Neural cell (in vitro differentiated cells): ENCODE measurements at regions not wholly inside any gene's neighbourhood (a gene's known extent, or its start where the extent isn't known, plus 50 kb on each side); places are given as distances from the start of the nearest gene placed in this dataset.

ENCODE experiments used
- H2AFZ ChIP-seq: fragments of 200-600, 300-800 bp; sonication (generic), shearing (Covaris generic); 2 replicates; pipeline ENCODE4 v1.6.0; 2014; ENCODE audit warnings: low read depth, mild to moderate bottlenecking, antibody characterized with exemption, low read length, moderate library complexity
- H3F3A ChIP-seq: fragments of 200-600 bp; shearing (Covaris generic); 2 replicates; pipeline ENCODE4 v1.6.1; 2016; ENCODE audit warnings: mild to moderate bottlenecking, moderate library complexity, mixed read lengths, antibody characterized with exemption, low read length; ENCODE audit not compliant: insufficient read depth, poor library complexity, severe bottlenecking
- H3K27ac ChIP-seq: fragments of 200-600, 300-800 bp; sonication (generic), shearing (Covaris generic); 2 replicates; pipeline ENCODE4 v1.5.1; 2014; ENCODE audit warnings: mild to moderate bottlenecking, low read length, moderate library complexity
- H3K27me3 ChIP-seq: fragments of 300-800, 200-600 bp; sonication (generic), shearing (Covaris generic); 2 replicates; pipeline ENCODE4 v1.6.0; 2014; ENCODE audit warnings: mild to moderate bottlenecking, low read depth, low read length, moderate library complexity; ENCODE audit not compliant: insufficient read depth
- H3K36me3 ChIP-seq: fragments of 300-800, 200-600 bp; sonication (generic), shearing (Covaris generic); 2 replicates; pipeline ENCODE4 v1.5.1; 2014; ENCODE audit warnings: mild to moderate bottlenecking, antibody characterized with exemption, low read length, moderate library complexity; ENCODE audit not compliant: insufficient read depth
- H3K4me2 ChIP-seq: fragments of 300-800, 200-600 bp; sonication (generic), shearing (Covaris generic); 2 replicates; pipeline ENCODE4 v1.6.0; 2014; ENCODE audit warnings: mild to moderate bottlenecking, low read length
- H3K4me3 ChIP-seq: fragments of 300-800, 200-600 bp; sonication (generic), shearing (Covaris generic); 2 replicates; pipeline ENCODE4 v1.5.1; 2014; ENCODE audit warnings: mild to moderate bottlenecking, low read length, moderate library complexity
- H3K79me2 ChIP-seq: fragments of 200-600 bp; shearing (Covaris generic); replicated peaks from 2 replicates; pipeline ENCODE4 v1.6.0; 2014; ENCODE audit warnings: mild to moderate bottlenecking, low read length, moderate library complexity; ENCODE audit not compliant: insufficient read depth
- H3K9ac ChIP-seq: fragments of 300-800, 200-600 bp; sonication (generic), shearing (Covaris generic); 2 replicates; pipeline ENCODE4 v1.6.1; 2016; ENCODE audit warnings: mild to moderate bottlenecking, low read length, mixed read lengths
- H3K9me2 ChIP-seq: fragments of 200-600 bp; shearing (Covaris generic); 2 replicates; pipeline ENCODE4 v1.6.1; 2016; ENCODE audit warnings: mild to moderate bottlenecking, low read length, mixed read lengths; ENCODE audit not compliant: insufficient read depth
- H3K9me3 ChIP-seq: fragments of 200-600, 300-800 bp; sonication (generic), shearing (Covaris generic); 2 replicates; pipeline ENCODE4 v1.6.1; 2016; ENCODE audit warnings: mild to moderate bottlenecking, mixed run types, low read length, moderate library complexity, mixed read lengths
- H4K20me1 ChIP-seq: fragments of 200-600 bp; shearing (Covaris generic); 2 replicates; pipeline ENCODE4 v1.6.1; 2016; ENCODE audit warnings: mild to moderate bottlenecking, mixed run types; ENCODE audit not compliant: insufficient read depth
- CTCF ChIP-seq: fragments of 450-650 bp; IDR thresholded peaks from 2 replicates; pipeline ENCODE4 v1.5.1; 2014; ENCODE audit warnings: antibody characterized with exemption, mild to moderate bottlenecking, moderate library complexity; ENCODE audit not compliant: poor library complexity, severe bottlenecking
- EP300 ChIP-seq: fragments of 450-650 bp; conservative IDR thresholded peaks from 2 replicates; pipeline ENCODE4 v1.6.1; 2014; ENCODE audit warnings: antibody characterized with exemption, mild to moderate bottlenecking, moderate library complexity; ENCODE audit not compliant: poor library complexity, severe bottlenecking
- EZH2 ChIP-seq: fragments of 200-600, 300-800 bp; shearing (Covaris generic), sonication (generic); IDR thresholded peaks from 2 replicates; pipeline ENCODE4 v1.6.1; 2014; ENCODE audit warnings: antibody characterized with exemption, low read length, borderline replicate concordance, mild to moderate bottlenecking; ENCODE audit not compliant: insufficient read depth, poor library complexity, severe bottlenecking
- MXI1 ChIP-seq: fragments of 450-650 bp; conservative IDR thresholded peaks from 2 replicates; pipeline ENCODE4 v1.6.1; 2014; ENCODE audit warnings: antibody characterized with exemption, mild to moderate bottlenecking; ENCODE audit not compliant: poor library complexity, severe bottlenecking
- POLR2AphosphoS5 ChIP-seq: IDR thresholded peaks from 2 replicates; pipeline ENCODE4 v1.6.1; 2012
- RAD21 ChIP-seq: fragments of 450-650 bp; conservative IDR thresholded peaks from 2 replicates; pipeline ENCODE4 v1.6.1; 2014; ENCODE audit warnings: antibody characterized with exemption, mild to moderate bottlenecking, moderate library complexity
- REST ChIP-seq: IDR thresholded peaks from 2 replicates; pipeline ENCODE4 v1.6.1; 2012; ENCODE audit warnings: borderline replicate concordance
- SMC3 ChIP-seq: fragments of 450-650 bp; conservative IDR thresholded peaks from 2 replicates; pipeline ENCODE4 v1.6.1; 2014; ENCODE audit warnings: antibody characterized with exemption, mild to moderate bottlenecking, moderate library complexity; ENCODE audit not compliant: poor library complexity
- TAF1 ChIP-seq: IDR thresholded peaks from 2 replicates; pipeline ENCODE4 v1.6.1; 2012; ENCODE audit warnings: low read depth

GRCh38 chr1:88036345-88037014, 647.6 kb upstream of the PKN2 start:
- Histone ChIP-seq H2AFZ (no peak overlapping the region), H3K9me2 (no peaks in the 10 kb centered on the region), H3K36me3 (no peaks in the 10 kb centered on the region), H4K20me1 (no peaks in the 10 kb centered on the region), H3F3A (no peaks in the 10 kb centered on the region), H3K27me3 (no peaks in the 10 kb centered on the region), H3K4me2 (no peak overlapping the region), H3K9me3 (no peaks in the 10 kb centered on the region), H3K79me2 (no peaks in the 10 kb centered on the region), H3K9ac (no peak overlapping the region), H3K4me3 (no peak overlapping the region), H3K27ac (no peak overlapping the region)
- TF ChIP-seq CTCF = no peak
- no peak for TF ChIP-seq TAF1
- TF ChIP-seq MXI1 = no peak
- TF ChIP-seq REST = no peak
- TF ChIP-seq SMC3 = no peak
- TF ChIP-seq POLR2AphosphoS5 = no peak
- no peak for TF ChIP-seq RAD21
- TF ChIP-seq EZH2 = no peak
- no peak for TF ChIP-seq EP300

- no peak for TF ChIP-seq SMC3
- no peak for TF ChIP-seq EZH2
- no peak for TF ChIP-seq MXI1
- no peak for TF ChIP-seq TAF1
- TF ChIP-seq POLR2AphosphoS5 = no peak
- no peak for TF ChIP-seq REST
- TF ChIP-seq RAD21 = no peak
- no peak for TF ChIP-seq CTCF
- no peak for TF ChIP-seq EP300
- H3K9ac ChIP-seq = no peak overlapping the region
- H3K79me2 ChIP-seq = no peaks in the 10 kb centered on the region
- H3K9me2 ChIP-seq = no peaks in the 10 kb centered on the region
- no peak overlapping the region for H3K4me3 ChIP-seq
- H3K9me3 ChIP-seq = no peaks in the 10 kb centered on the region
- H3K27ac ChIP-seq = no peak overlapping the region
- H3K36me3 ChIP-seq = no peaks in the 10 kb centered on the region
- H2AFZ ChIP-seq = no peak overlapping the region
- no peaks in the 10 kb centered on the region for H3K27me3 ChIP-seq
- H4K20me1 ChIP-seq = no peaks in the 10 kb centered on the region
- no peak overlapping the region for H3K4me2 ChIP-seq
- H3F3A ChIP-seq = no peaks in the 10 kb centered on the region
These were observed 644.8 kb upstream of the PKN2 start for GRCh38 chr1:88039240-88039639.
